ENCODE measurements at regions not wholly inside any gene's neighbourhood (a gene's known extent, or its start where the extent isn't known, plus 50 kb on each side); places are given as distances from the start of the nearest gene placed in this dataset.
"Not testable (repeated sequence)": the region's sequence is repeated elsewhere in the genome, so short reads cannot be mapped to it uniquely, and the experiment has no call there.

- intact Hi-C loops (cut with micrococcal nuclease) = no loop called here
Measured at GRCh38 chr10:33913194-33913593, 578.7 kb upstream of the NRP1 start.

- intact Hi-C loops (cut with micrococcal nuclease) = not testable (repeated sequence)
Measured at GRCh38 chr10:33909476-33909875, 575.0 kb upstream of the NRP1 start.

- intact Hi-C loops (cut with micrococcal nuclease) = no loop called here
Measured at GRCh38 chr10:33901166-33901565, 566.7 kb upstream of the NRP1 start.

- intact Hi-C loops (cut with micrococcal nuclease) = no loop called here
Measured at GRCh38 chr10:33900596-33900995, 566.1 kb upstream of the NRP1 start.

- intact Hi-C loops (cut with micrococcal nuclease) = no loop called here
Measured at GRCh38 chr10:33899578-33900531, 565.4 kb upstream of the NRP1 start.

GRCh38 chr10:33897291-33897752, 562.9 kb upstream of the NRP1 start:
- intact Hi-C loops (cut with micrococcal nuclease) = no loop called here

- intact Hi-C loops (cut with micrococcal nuclease) = no loop called here
Measured at GRCh38 chr10:33893506-33893905, 559.0 kb upstream of the NRP1 start.

GRCh38 chr10:33889371-33889770, 554.9 kb upstream of the NRP1 start:
- intact Hi-C loops (cut with micrococcal nuclease) = no loop called here

GRCh38 chr10:33887188-33887587, 552.7 kb upstream of the NRP1 start:
- intact Hi-C loops (cut with micrococcal nuclease) = no loop called here

- intact Hi-C loops (cut with micrococcal nuclease) = no loop called here
Measured at GRCh38 chr10:33886299-33886698, 551.8 kb upstream of the NRP1 start.

GRCh38 chr10:33884604-33885003, 550.1 kb upstream of the NRP1 start:
- intact Hi-C loops (cut with micrococcal nuclease) = no loop called here

GRCh38 chr10:33883881-33884280, 549.4 kb upstream of the NRP1 start:
- intact Hi-C loops (cut with micrococcal nuclease) = no loop called here

- intact Hi-C loops (cut with micrococcal nuclease) = loop anchor here (1.0 kb wide), 1 partner anchor 9 kb away; no protein-coding TSS in a partner anchor
Measured at GRCh38 chr10:33882996-33883395, 548.5 kb upstream of the NRP1 start.

GRCh38 chr10:33880291-33880690, 545.8 kb upstream of the NRP1 start:
- intact Hi-C loops (cut with micrococcal nuclease) = no loop called here

- intact Hi-C loops (cut with micrococcal nuclease) = no loop called here
Measured at GRCh38 chr10:33878238-33878786, 543.8 kb upstream of the NRP1 start.

GRCh38 chr10:33876584-33877400, 542.3 kb upstream of the NRP1 start:
- intact Hi-C loops (cut with micrococcal nuclease) = no loop called here

GRCh38 chr10:33875924-33876583, 541.6 kb upstream of the NRP1 start:
- intact Hi-C loops (cut with micrococcal nuclease) = no loop called here

GRCh38 chr10:33871061-33871956, 536.8 kb upstream of the NRP1 start:
- intact Hi-C loops (cut with micrococcal nuclease) = no loop called here

GRCh38 chr10:33869481-33869880, 535.0 kb upstream of the NRP1 start:
- intact Hi-C loops (cut with micrococcal nuclease) = no loop called here

- intact Hi-C loops (cut with micrococcal nuclease) = no loop called here
Measured at GRCh38 chr10:33869028-33869427, 534.6 kb upstream of the NRP1 start.
